ENCODE measurements at regions not wholly inside any gene's neighbourhood (a gene's known extent, or its start where the extent isn't known, plus 50 kb on each side); places are given as distances from the start of the nearest gene placed in this dataset.

DNA sequence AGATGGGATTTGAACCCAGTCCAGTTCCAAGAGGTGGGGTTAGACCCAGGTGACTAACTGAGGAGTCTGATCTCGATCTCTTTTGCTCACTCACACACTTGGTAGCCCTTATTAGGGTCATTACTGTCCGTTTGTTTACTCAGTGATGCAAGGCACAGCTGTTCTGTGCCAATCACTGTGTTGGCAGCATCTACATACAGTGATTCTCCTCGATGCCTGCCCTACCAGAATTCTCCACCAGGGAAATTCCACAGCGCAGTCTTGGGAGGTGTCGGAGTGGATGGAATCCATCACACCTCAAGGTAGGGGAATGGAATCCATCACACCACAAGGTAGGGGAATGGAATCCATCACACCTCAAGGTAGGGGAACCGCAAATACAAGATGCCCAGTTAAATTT, 279.6 kb downstream of the MAF start:
- Mint-ChIP-seq H3K4me3 (ENCODE audit: unreplicated experiment) (no peak overlapping the region), H3K27me3 (ENCODE audit: unreplicated experiment) (peaks cover 27% of the 10 kb centered on the region), H3K27ac (ENCODE audit: unreplicated experiment) (no peak overlapping the region), H3K4me1 (ENCODE audit: unreplicated experiment) (no peaks in the 10 kb centered on the region), H3K36me3 (ENCODE audit: unreplicated experiment) (no peaks in the 10 kb centered on the region), H3K9me3 (ENCODE audit: unreplicated experiment) (no peaks in the 10 kb centered on the region)
- TF ChIP-seq, protein P1, sequence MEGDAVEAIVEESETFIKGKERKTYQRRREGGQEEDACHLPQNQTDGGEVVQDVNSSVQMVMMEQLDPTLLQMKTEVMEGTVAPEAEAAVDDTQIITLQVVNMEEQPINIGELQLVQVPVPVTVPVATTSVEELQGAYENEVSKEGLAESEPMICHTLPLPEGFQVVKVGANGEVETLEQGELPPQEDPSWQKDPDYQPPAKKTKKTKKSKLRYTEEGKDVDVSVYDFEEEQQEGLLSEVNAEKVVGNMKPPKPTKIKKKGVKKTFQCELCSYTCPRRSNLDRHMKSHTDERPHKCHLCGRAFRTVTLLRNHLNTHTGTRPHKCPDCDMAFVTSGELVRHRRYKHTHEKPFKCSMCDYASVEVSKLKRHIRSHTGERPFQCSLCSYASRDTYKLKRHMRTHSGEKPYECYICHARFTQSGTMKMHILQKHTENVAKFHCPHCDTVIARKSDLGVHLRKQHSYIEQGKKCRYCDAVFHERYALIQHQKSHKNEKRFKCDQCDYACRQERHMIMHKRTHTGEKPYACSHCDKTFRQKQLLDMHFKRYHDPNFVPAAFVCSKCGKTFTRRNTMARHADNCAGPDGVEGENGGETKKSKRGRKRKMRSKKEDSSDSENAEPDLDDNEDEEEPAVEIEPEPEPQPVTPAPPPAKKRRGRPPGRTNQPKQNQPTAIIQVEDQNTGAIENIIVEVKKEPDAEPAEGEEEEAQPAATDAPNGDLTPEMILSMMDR (IDR thresholded peaks at IDR 0.05): no peak
- no peak for DNase-seq (ENCODE audit: extremely low spot score, unreplicated experiment)

DNA sequence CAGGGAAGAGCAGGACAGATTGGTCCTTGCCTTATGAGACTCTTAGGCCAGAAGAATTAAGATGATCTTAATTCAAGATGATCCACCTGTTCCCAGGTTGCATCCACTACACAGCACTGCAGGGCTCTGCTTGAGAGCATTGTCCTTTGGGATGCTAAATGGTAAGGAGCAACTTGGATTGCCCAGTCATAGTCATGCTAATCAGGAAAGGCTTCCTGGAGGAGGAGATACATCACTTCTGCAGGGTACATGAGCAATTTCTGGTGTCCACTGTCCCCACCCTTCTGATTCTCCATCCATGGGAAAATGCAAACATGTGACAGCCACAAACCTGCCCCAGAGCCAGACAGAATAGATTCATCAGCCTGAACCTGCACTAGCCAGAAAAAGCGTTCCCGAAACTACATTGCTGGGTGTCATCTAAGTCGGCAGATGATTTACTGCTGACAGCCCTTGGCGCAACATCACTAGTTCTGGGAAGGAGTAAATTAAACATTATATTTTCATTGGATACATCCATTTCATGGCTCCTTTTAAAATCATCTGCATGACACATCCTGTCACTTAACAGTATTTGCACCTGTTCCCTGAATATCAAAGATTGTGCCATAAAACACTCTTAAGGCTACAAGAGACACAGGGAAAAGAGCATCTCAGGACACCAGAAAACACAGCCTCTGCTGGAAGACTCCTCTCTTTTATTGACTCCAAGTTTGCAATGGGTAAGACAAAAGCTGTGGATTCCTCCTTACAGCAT, 282.2 kb downstream of the MAF start:
- DNase-seq (ENCODE audit: extremely low spot score, unreplicated experiment): no peak
- H3K27me3 Mint-ChIP-seq (ENCODE audit: unreplicated experiment): peaks cover 25% of the 10 kb centered on the region

DNA sequence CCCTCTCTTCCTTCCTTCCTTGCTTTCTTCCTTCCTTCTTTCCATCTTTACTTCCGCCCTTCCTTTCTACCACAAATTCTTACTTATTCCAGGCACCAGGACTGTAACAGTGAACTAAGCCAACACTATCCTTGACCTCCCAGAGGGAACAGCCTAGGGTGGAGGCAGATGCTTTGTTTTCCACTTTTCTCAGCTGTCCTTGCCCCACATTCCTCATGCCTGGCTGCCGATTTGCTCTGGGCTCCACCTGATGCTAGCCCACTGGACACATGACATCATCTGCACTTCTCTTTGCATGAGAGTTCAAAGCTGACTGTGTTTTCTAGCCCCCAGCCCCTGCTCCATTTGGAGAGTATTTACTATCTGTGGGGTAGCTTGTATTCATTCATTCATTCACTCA, 283.0 kb downstream of the MAF start:
- H3K4me3 Mint-ChIP-seq (ENCODE audit: unreplicated experiment): no peak overlapping the region
- H3K9me3 Mint-ChIP-seq (ENCODE audit: unreplicated experiment): no peaks in the 10 kb centered on the region
- H3K27ac Mint-ChIP-seq (ENCODE audit: unreplicated experiment): no peak overlapping the region
- peaks cover 24% of the 10 kb centered on the region for H3K27me3 Mint-ChIP-seq (ENCODE audit: unreplicated experiment)
- no peaks in the 10 kb centered on the region for H3K4me1 Mint-ChIP-seq (ENCODE audit: unreplicated experiment)
- TF ChIP-seq, protein P1 (IDR thresholded peaks at IDR 0.05): no peak
- DNase-seq (ENCODE audit: extremely low spot score, unreplicated experiment): no peak
- no peaks in the 10 kb centered on the region for H3K36me3 Mint-ChIP-seq (ENCODE audit: unreplicated experiment)

More for the DNA sequence above, 282.2 kb downstream of the MAF start:
- Mint-ChIP-seq H3K27ac (ENCODE audit: unreplicated experiment) (no peak overlapping the region), H3K4me3 (ENCODE audit: unreplicated experiment) (no peak overlapping the region), H3K9me3 (ENCODE audit: unreplicated experiment) (no peaks in the 10 kb centered on the region), H3K36me3 (ENCODE audit: unreplicated experiment) (no peaks in the 10 kb centered on the region), H3K4me1 (ENCODE audit: unreplicated experiment) (no peaks in the 10 kb centered on the region)
- TF ChIP-seq, protein P1 (IDR thresholded peaks at IDR 0.05): no peak

DNA sequence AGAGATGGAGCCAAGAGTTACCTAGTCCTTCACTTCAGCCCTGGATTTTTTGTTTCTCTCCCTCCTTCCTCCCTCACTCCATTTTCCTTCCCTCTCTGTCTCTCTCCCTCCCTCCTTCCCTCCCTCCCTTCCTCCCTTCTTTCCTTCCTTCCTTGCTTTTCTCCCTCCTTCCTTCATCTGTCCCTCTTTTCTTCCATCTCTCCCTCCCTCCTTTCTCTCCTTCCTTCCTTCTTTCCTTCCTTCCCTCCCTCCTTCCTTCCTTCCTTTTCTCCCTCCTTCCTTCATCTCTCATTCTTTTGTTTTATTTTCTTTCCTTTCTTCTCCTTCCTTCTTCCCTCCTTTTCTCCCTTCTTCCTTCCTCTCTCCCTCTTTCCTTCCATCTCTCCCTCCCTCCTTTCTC, 283.5 kb downstream of the MAF start:
- Mint-ChIP-seq H3K27ac (ENCODE audit: unreplicated experiment) (no peak overlapping the region), H3K9me3 (ENCODE audit: unreplicated experiment) (no peaks in the 10 kb centered on the region), H3K4me1 (ENCODE audit: unreplicated experiment) (no peaks in the 10 kb centered on the region), H3K4me3 (ENCODE audit: unreplicated experiment) (no peak overlapping the region), H3K36me3 (ENCODE audit: unreplicated experiment) (no peaks in the 10 kb centered on the region), H3K27me3 (ENCODE audit: unreplicated experiment) (peaks cover 20% of the 10 kb centered on the region)
- TF ChIP-seq, protein P1 (IDR thresholded peaks at IDR 0.05): no peak
- no peak for DNase-seq (ENCODE audit: extremely low spot score, unreplicated experiment)

DNA sequence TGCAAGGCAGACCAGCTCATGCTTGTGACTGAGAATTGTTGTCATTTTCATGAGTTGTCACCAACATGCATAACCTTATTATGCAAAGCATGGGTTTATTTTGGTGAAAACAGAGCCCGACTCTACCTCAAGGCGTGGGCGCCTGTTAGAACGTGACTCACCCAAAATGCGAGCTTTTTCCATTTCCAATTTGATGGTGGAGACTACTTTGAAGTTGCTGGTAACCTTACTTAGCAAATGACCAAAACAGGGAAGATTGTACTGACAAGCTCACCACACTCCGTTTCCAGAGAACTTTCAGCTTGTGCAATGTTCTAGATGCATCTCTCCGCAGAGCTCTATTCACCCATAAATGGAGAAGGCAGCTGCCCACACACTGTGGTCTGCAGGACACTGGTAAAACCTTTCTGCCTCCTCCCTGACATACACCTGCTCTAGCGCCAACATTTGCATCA, 284.5 kb downstream of the MAF start:
- no peaks in the 10 kb centered on the region for H3K9me3 Mint-ChIP-seq (ENCODE audit: unreplicated experiment)
- TF ChIP-seq, protein P1 (IDR thresholded peaks at IDR 0.05): no peak
- no peak for DNase-seq (ENCODE audit: extremely low spot score, unreplicated experiment)
- H3K36me3 Mint-ChIP-seq (ENCODE audit: unreplicated experiment): no peaks in the 10 kb centered on the region
- peaks cover 18% of the 10 kb centered on the region for H3K27me3 Mint-ChIP-seq (ENCODE audit: unreplicated experiment)
- no peak overlapping the region for H3K4me3 Mint-ChIP-seq (ENCODE audit: unreplicated experiment)
- H3K4me1 Mint-ChIP-seq (ENCODE audit: unreplicated experiment): no peaks in the 10 kb centered on the region
- H3K27ac Mint-ChIP-seq (ENCODE audit: unreplicated experiment): no peak overlapping the region

Data from osteocyte (in vitro differentiated cells).